K562 (cell line): ENCODE measurements at regions not wholly inside any gene's neighbourhood (a gene's known extent, or its start where the extent isn't known, plus 50 kb on each side); places are given as distances from the start of the nearest gene placed in this dataset.

Source experiments
- ATAC-seq: fragments of 200-7000 bp; cut with Tn5 transposase; 3 replicates; pipeline ENCODE4 v1.9.1; 2020; ENCODE audit warnings: moderate library complexity
- BruUV-seq: library from RNA; stranded (reverse); fragments of 400-500 nt; replicated peaks from 2 replicates; lab custom pipeline; 2021; lab: Mats Ljungman, UMichigan
- CTCF ChIA-PET: fragments of 300-600 bp; formaldehyde crosslinking; extraction: SDS; loops from one replicate; lab custom pipeline; 2021; ENCODE audit warnings: low intra/inter-chr PET ratio; lab: Yijun Ruan, JAX
- POLR2A ChIA-PET: fragments of 300-600, 350-650 bp; sonication (Branson Sonifier 250); formaldehyde crosslinking; extraction: SDS; loops from one replicate; lab custom pipeline; 2021; ENCODE audit warnings: antibody characterized with exemption, inconsistent platforms; lab: Yijun Ruan, JAX
- DNase-seq, 4 experiments: peaks; one replicate each; pipeline versions ENCODE4 v3.0.0 to v3.0.0-alpha.2; 2011 to 2018; ENCODE audit warnings: low spot score in 3 of 4, mixed read lengths in 3 of 4; ENCODE audit errors: extremely low read depth in 1 of 4
- FAIRE-seq: peaks from 2 replicates; lab custom pipeline; 2011; peaks lifted over from hg19 to GRCh38; lab: Jason Lieb, UNC
- H2AFZ ChIP-seq: 2 replicates; pipeline ENCODE4 v1.6.0; 2011; ENCODE audit warnings: low read depth, low read length, control low read depth, inconsistent platforms
- H3K27ac ChIP-seq: fragments of 200-600 bp; 3 replicates; pipeline ENCODE4 v1.8.0; 2011; ENCODE audit warnings: low read depth, mild to moderate bottlenecking, control low read depth, inconsistent platforms, low read length, moderate library complexity, mixed read lengths; ENCODE audit errors: extremely low read depth
- H3K27me3 ChIP-seq, 2 experiments: fragments of 300-600 bp in 1 of 2; 2 replicates in 1 of 2; 3 replicates in 1 of 2; pipeline versions ENCODE4 v1.6.0 to v1.8.0; 2011; ENCODE audit warnings: inconsistent platforms in 2 of 2, low read length in 2 of 2, mild to moderate bottlenecking in 1 of 2, mixed read lengths in 1 of 2, moderate library complexity in 1 of 2; ENCODE audit not compliant: control insufficient read depth in 2 of 2, insufficient read depth in 2 of 2
- H3K36me3 ChIP-seq: fragments of 300-600 bp; 3 replicates; pipeline ENCODE4 v1.8.0; 2011; ENCODE audit warnings: mild to moderate bottlenecking, low read length, inconsistent platforms; ENCODE audit not compliant: control insufficient read depth, insufficient read depth
- H3K4me1 ChIP-seq, 2 experiments: fragments of 200-600 bp in 1 of 2; replicated peaks in 1 of 2; 2 replicates in 1 of 2; 3 replicates in 1 of 2; pipeline versions ENCODE4 v1.5.1 to v1.8.0; 2011; ENCODE audit warnings: inconsistent platforms in 2 of 2, low read length in 2 of 2, mild to moderate bottlenecking in 1 of 2, mixed read lengths in 1 of 2, moderate library complexity in 1 of 2; ENCODE audit not compliant: control insufficient read depth in 2 of 2, insufficient read depth in 2 of 2
- H3K4me2 ChIP-seq: 2 replicates; pipeline ENCODE4 v1.6.1; 2011; ENCODE audit warnings: low read length, control low read depth, inconsistent platforms, mixed read lengths; ENCODE audit not compliant: insufficient read depth
- H3K4me3 ChIP-seq: fragments of 200-600 bp; sonication (generic), shearing (Covaris generic); 2 replicates; pipeline ENCODE4 v1.5.1; 2016; ENCODE audit warnings: control low read depth, inconsistent platforms
- H3K79me2 ChIP-seq: fragments of 200-600 bp; 3 replicates; pipeline ENCODE4 v1.8.0; 2011; ENCODE audit warnings: low read length, inconsistent platforms; ENCODE audit not compliant: control insufficient read depth, insufficient read depth
- H3K9ac ChIP-seq, 2 experiments: 2 replicates each; pipeline versions ENCODE4 v1.6.0 to v1.6.1; 2011; ENCODE audit warnings: low read depth in 2 of 2, low read length in 2 of 2, control low read depth in 1 of 2, inconsistent platforms in 1 of 2, mild to moderate bottlenecking in 1 of 2, mixed read lengths in 1 of 2; ENCODE audit not compliant: insufficient read depth in 1 of 2
- H3K9me1 ChIP-seq: one replicate; pipeline ENCODE4 v1.6.0; 2011; ENCODE audit warnings: inconsistent platforms, mild to moderate bottlenecking, low read length, moderate library complexity; ENCODE audit not compliant: control insufficient read depth, insufficient read depth
- H3K9me3 ChIP-seq: replicated peaks from 2 replicates; pipeline ENCODE4 v1.5.1; 2011; ENCODE audit warnings: low read depth, low read length, inconsistent platforms; ENCODE audit not compliant: control insufficient read depth, insufficient read depth
- H4K20me1 ChIP-seq: replicated peaks from 2 replicates; pipeline ENCODE4 v1.6.1; 2011; ENCODE audit warnings: low read length, inconsistent platforms, mixed read lengths; ENCODE audit not compliant: control insufficient read depth, insufficient read depth
- C11orf30 ChIP-seq: fragments of 450-650 bp; IDR thresholded peaks from 2 replicates; pipeline ENCODE4 v1.6.1; 2016; ENCODE audit warnings: low read depth, mild to moderate bottlenecking
- FOS ChIP-seq: IDR thresholded peaks from 3 replicates; pipeline ENCODE4 v1.6.1; 2011; ENCODE audit not compliant: insufficient read length; ENCODE audit errors: extremely low read depth
- NFYB ChIP-seq: IDR thresholded peaks from 2 replicates; pipeline ENCODE4 v1.6.1; 2011; ENCODE audit warnings: mild to moderate bottlenecking, moderate library complexity; ENCODE audit not compliant: insufficient read length; ENCODE audit errors: extremely low read depth
- ZFP1 ChIP-seq: fragments of 450-650 bp; formaldehyde crosslinking; IDR thresholded peaks from 2 replicates; pipeline ENCODE4 v1.4.0; 2020; ENCODE audit warnings: mild to moderate bottlenecking, mixed read lengths
- WGBS: fragments of 100-300 bp; shearing (Covaris generic); methylation state at CpG from one replicate; pipeline ENCODE4 v1.1.6; 2016; ENCODE audit warnings: low coverage, mixed read lengths; ENCODE audit not compliant: insufficient coverage; ENCODE audit errors: missing lambda C conversion rate; 5-methylcytosine and 5-hydroxymethylcytosine counted together
- in situ Hi-C: fragments of 300-500 bp; cut with MboI; formaldehyde crosslinking; loops from 4 replicates; pipeline ENCODE4 v1.15.0; 2018; ENCODE audit warnings: inconsistent platforms, mixed read lengths
- intact Hi-C: fragments of 100-400 bp; cut with micrococcal nuclease; formaldehyde crosslinking; loops from 2 replicates; pipeline ENCODE4 v1.14.2; 2022
- TF ChIP-seq, protein P1 (sequence below), 2 experiments: fragments of 450-650 bp in 1 of 2; sonication (generic) in 1 of 2; formaldehyde crosslinking in 1 of 2; IDR thresholded peaks in 1 of 2; conservative IDR thresholded peaks in 1 of 2; 2 replicates each; pipeline versions ENCODE4 v1.6.1 to v1.8.1; 2016 to 2023; ENCODE audit warnings: mild to moderate bottlenecking in 2 of 2, moderate library complexity in 2 of 2, inconsistent platforms in 1 of 2, missing genetic modification reagents in 1 of 2

GRCh38 chr12:93186621-93187020 lies 191.1 kb upstream of the NUDT4 start:
- in situ Hi-C loops (no loop called here), intact Hi-C loops (no loop called here)
- Histone ChIP-seq H2AFZ (no peak overlapping the region), H3K27me3 (no peaks in the 10 kb centered on the region), H3K79me2 (no peaks in the 10 kb centered on the region), H3K9me1 (no peaks in the 10 kb centered on the region), H3K36me3 (no peaks in the 10 kb centered on the region), H4K20me1 (no peaks in the 10 kb centered on the region), H3K27ac (no peak overlapping the region), H3K4me2 (no peak overlapping the region), H3K4me1 (peaks cover 10 to 14% of the 10 kb centered on the region in 2 experiments; a peak in 4 of 5 replicates), H3K9ac (no peak overlapping the region), H3K9me3 (no peaks in the 10 kb centered on the region), H3K4me3 (no peak overlapping the region)
- POLR2A ChIA-PET: interaction anchor here (0.9 kb wide), 1 partner anchor 16 kb away, joined by 3 read pairs; no protein-coding TSS in a partner anchor
- ATAC-seq (no peak), DNase-seq (no peak), FAIRE-seq (no peak)
- 86% methylated on average over 2 of the region's 2 CpGs for WGBS
- no peak for TF ChIP-seq NFYB
- no peak for TF ChIP-seq ZFP1 (CRISPR knock-in tag)
- TF ChIP-seq, protein P1, sequence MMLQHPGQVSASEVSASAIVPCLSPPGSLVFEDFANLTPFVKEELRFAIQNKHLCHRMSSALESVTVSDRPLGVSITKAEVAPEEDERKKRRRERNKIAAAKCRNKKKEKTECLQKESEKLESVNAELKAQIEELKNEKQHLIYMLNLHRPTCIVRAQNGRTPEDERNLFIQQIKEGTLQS (IDR thresholded peaks at IDR 0.05): peak; percentile 5; the same call in 1 of the 2 replicates
- TF ChIP-seq, protein P1 (CRISPR knock-in tag; conservative IDR thresholded peaks at IDR 0.05): no peak
- no peak for TF ChIP-seq FOS
- BruUV-seq: no TSS peak
- CTCF ChIA-PET: no interaction called here

DNA sequence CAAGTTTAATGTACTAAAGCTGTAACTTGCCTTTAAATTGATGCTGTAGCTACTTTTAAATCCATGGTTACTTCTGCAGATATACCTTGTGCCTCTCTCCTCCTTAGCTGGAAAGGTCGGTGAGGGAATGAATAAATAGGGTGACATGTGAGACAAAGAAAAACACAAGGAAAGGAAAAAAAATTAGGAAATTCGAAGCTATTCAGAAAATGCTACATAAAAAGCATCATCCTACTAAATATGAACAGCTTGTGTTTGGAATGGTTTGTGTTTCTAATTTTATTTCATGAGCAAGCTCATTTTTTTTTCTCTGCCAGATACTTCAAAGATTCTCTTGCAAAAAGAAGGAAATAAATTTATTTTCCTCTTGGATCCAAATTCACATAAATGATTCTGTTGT lies 186.3 kb upstream of the NUDT4 start:
- no peaks in the 10 kb centered on the region for H3K36me3 ChIP-seq
- FAIRE-seq (no peak), DNase-seq (no peak), ATAC-seq (no peak)
- H3K27me3 ChIP-seq: no peaks in the 10 kb centered on the region
- in situ Hi-C loops (no loop called here), intact Hi-C loops (no loop called here)
- no peak overlapping the region for H3K4me2 ChIP-seq
- no peak overlapping the region for H3K4me3 ChIP-seq
- ChIA-PET POLR2A (interaction anchor here (0.7 to 1.5 kb wide), 3 partner anchors 9 to 212 kb away, joined by 3 read pairs; no protein-coding TSS in a partner anchor), CTCF (no interaction called here)
- no peak overlapping the region for H3K27ac ChIP-seq
- no TSS peak for BruUV-seq
- no peak overlapping the region for H2AFZ ChIP-seq
- H3K9me3 ChIP-seq: peaks cover 5% of the 10 kb centered on the region
- no peaks in the 10 kb centered on the region for H4K20me1 ChIP-seq
- H3K79me2 ChIP-seq: no peaks in the 10 kb centered on the region
- no peaks in the 10 kb centered on the region for H3K4me1 ChIP-seq
- no peaks in the 10 kb centered on the region for H3K9me1 ChIP-seq
- 8% methylated on average over 2 of the region's 2 CpGs for WGBS
- no peak for TF ChIP-seq C11orf30
- H3K9ac ChIP-seq: no peak overlapping the region
